ENCODE measurements at regions not wholly inside any gene's neighbourhood (a gene's known extent, or its start where the extent isn't known, plus 50 kb on each side); places are given as distances from the start of the nearest gene placed in this dataset.

DNA sequence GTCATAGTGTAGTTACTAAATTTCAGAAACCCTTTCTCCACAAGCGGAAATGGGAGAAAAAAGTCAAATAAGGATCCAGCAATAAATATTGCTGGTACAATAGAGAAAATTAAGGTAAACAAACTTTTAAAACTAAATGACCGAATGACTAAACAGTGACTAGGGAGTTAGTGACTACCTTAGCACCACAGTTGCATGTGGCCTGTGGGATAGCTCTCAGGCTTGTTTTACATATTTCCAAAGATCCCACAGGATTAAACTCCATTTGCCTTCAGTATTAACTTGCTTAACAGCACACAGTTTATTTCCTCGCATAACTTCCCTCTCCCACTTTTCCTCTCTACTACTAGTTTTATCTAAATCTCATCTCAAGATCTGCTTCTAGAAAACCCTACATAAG, 824.3 kb upstream of the KLHL1 start:
- no peak for TF ChIP-seq SMC3 (IDR thresholded peaks at IDR 0.05; ENCODE audit: low read depth, low read length)
- TF ChIP-seq, protein P1, sequence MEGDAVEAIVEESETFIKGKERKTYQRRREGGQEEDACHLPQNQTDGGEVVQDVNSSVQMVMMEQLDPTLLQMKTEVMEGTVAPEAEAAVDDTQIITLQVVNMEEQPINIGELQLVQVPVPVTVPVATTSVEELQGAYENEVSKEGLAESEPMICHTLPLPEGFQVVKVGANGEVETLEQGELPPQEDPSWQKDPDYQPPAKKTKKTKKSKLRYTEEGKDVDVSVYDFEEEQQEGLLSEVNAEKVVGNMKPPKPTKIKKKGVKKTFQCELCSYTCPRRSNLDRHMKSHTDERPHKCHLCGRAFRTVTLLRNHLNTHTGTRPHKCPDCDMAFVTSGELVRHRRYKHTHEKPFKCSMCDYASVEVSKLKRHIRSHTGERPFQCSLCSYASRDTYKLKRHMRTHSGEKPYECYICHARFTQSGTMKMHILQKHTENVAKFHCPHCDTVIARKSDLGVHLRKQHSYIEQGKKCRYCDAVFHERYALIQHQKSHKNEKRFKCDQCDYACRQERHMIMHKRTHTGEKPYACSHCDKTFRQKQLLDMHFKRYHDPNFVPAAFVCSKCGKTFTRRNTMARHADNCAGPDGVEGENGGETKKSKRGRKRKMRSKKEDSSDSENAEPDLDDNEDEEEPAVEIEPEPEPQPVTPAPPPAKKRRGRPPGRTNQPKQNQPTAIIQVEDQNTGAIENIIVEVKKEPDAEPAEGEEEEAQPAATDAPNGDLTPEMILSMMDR (IDR thresholded peaks at IDR 0.05): no peak
- TF ChIP-seq, protein P2, sequence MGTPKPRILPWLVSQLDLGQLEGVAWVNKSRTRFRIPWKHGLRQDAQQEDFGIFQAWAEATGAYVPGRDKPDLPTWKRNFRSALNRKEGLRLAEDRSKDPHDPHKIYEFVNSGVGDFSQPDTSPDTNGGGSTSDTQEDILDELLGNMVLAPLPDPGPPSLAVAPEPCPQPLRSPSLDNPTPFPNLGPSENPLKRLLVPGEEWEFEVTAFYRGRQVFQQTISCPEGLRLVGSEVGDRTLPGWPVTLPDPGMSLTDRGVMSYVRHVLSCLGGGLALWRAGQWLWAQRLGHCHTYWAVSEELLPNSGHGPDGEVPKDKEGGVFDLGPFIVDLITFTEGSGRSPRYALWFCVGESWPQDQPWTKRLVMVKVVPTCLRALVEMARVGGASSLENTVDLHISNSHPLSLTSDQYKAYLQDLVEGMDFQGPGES (IDR thresholded peaks at IDR 0.05; ENCODE audit: low read depth, low read length): no peak
- no peak for TF ChIP-seq FOXJ3 (CRISPR knock-in tag; IDR thresholded peaks at IDR 0.05)
- no peak for TF ChIP-seq POLR2AphosphoS5 (IDR thresholded peaks at IDR 0.05; ENCODE audit: low read depth, low read length)
